ENCODE measurements at regions not wholly inside any gene's neighbourhood (a gene's known extent, or its start where the extent isn't known, plus 50 kb on each side); places are given as distances from the start of the nearest gene placed in this dataset.

DNA sequence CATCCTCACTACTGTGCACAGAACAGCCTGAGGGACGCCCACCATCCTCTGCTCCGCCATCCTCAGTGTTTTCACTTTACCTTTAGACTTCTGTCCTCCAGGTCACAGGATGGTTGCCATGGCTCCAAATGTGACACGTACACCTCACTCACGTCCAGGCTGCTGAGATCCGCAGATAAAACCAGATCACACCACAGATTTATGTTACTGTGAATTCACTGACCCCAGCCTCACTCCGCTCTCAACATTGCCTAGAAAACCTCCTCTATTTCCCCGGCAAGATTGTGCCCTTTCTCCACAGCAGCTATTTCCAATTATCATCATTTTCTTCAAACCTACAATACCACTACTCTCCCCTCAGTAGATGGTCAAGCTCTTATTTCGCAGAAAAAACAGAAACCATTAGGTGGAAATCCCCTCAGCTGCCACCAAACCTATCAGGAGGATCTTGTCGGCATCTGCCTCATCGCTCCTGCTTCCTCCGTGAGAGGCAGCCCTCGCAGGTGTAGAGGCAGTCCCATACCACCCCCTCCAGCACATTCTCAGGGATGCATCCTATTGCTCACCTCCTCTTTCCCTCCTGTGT lies 49.8 kb upstream of the SLC1A4 start:
- TF ChIP-seq, protein P1, sequence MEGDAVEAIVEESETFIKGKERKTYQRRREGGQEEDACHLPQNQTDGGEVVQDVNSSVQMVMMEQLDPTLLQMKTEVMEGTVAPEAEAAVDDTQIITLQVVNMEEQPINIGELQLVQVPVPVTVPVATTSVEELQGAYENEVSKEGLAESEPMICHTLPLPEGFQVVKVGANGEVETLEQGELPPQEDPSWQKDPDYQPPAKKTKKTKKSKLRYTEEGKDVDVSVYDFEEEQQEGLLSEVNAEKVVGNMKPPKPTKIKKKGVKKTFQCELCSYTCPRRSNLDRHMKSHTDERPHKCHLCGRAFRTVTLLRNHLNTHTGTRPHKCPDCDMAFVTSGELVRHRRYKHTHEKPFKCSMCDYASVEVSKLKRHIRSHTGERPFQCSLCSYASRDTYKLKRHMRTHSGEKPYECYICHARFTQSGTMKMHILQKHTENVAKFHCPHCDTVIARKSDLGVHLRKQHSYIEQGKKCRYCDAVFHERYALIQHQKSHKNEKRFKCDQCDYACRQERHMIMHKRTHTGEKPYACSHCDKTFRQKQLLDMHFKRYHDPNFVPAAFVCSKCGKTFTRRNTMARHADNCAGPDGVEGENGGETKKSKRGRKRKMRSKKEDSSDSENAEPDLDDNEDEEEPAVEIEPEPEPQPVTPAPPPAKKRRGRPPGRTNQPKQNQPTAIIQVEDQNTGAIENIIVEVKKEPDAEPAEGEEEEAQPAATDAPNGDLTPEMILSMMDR (IDR thresholded peaks at IDR 0.05; ENCODE audit: low read depth, low read length): no peak
- no peak for TF ChIP-seq POLR2A (IDR thresholded peaks at IDR 0.05; ENCODE audit: extremely low read depth, insufficient read length)

Measured in NB4 (cell line).